Islet of Langerhans (tissue), 1 donor: ENCODE measurements at regions not wholly inside any gene's neighbourhood (a gene's known extent, or its start where the extent isn't known, plus 50 kb on each side); places are given as distances from the start of the nearest gene placed in this dataset.

Experiments
- FAIRE-seq: peaks from one replicate; lab custom pipeline; 2011; peaks lifted over from hg19 to GRCh38; lab: Jason Lieb, UNC

- FAIRE-seq = no peak
Measured at GRCh38 chr18:22625406-22625805, 207.7 kb upstream of the CTAGE1 start.

- no peak for FAIRE-seq
Measured at GRCh38 chr18:22626771-22627170, 209.1 kb upstream of the CTAGE1 start.

GRCh38 chr18:22627506-22627905 lies 209.8 kb upstream of the CTAGE1 start:
- FAIRE-seq = no peak

DNA sequence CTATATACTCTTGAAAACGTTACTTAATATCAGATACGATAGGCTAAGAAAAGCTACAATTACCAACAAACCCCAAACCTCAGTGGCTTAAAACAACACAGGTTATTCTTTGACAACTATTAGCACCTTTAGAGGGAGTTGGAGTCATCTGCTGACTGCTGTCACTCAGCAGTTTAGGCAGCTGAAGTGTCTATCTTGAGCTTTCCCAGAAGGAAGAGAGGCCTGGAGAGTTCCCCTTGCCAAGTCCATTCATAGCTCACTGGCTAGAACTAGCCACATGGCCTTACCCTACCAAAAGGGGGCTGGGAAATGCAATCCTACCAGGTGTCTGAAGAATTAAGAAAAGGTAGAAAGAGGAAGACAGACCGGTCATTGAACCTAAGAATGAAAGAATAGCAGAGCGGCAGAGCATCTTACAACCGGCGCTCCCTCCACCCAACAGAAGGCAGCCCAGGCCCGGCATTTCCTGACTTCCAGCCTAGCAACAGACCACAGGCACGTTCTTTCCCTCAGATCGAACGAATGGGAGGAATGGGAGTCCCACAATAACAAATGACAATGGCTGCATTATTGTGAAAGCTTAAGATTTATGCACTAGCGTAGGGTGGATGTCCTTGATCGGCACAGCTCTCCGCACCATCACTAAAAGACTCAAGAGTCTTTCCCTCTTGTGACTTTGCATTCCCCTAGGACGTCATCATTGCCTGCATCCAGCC lies 211.2 kb upstream of the CTAGE1 start:
- no peak for FAIRE-seq

GRCh38 chr18:22630980-22631379 lies 213.3 kb upstream of the CTAGE1 start:
- no peak for FAIRE-seq

DNA sequence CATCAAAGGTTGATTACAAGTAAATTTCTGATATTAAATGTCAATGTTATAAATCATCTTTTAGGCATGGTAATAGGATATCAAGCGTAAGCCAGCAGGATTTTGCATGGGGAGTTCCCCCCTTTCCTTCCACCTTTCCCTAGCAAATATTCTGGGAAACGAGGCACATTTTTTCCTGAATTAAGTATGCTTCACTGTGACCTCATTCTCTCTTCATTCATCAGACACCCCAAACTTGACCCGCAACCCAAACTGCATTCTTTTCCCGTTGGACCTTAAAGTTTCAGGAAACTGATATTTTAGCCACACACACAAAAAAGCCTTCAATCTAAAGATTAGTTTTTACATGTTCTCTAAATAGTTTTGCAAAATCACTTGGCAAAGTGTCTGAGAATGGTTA lies 214.5 kb upstream of the CTAGE1 start:
- no peak for FAIRE-seq

DNA sequence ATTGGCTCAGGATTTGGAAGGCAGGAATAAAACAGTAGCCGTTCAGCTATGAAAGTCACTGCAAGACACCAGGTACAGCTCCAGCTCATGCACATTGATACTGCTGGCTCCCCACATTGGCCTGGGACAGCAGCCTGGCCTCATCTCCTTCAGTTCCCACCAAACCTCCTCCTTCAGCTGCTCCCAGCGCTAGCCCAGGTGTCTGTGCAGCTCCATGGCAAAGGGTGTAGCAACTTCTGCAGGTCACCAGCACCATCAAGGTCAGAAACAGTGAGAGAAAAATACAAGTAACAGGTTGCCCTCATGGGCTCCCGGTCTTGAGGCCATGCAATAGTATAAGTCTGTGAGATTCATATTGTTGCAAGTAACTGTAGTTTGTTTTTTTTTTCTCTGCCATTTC lies 216.7 kb upstream of the CTAGE1 start:
- FAIRE-seq = no peak

DNA sequence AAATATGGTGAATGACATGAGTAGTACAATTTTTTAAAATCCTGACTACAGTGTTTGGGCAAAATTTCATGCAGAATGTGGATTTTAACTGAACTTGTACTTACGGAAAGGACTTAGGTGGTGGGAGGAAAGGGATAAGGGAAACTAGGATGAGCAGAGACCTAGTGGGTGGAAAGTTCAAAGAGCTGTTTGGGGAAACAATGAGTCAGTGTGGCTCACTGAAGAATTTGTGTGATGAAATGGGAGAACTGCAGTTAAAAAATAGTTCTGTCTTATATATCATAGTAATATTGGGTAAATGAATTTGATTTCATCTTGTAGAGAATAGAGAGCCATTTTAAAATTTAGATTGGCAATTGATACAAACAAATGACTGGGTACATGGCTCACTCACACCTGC lies 220.1 kb upstream of the CTAGE1 start:
- FAIRE-seq = no peak

GRCh38 chr18:22639026-22639463 lies 221.3 kb upstream of the CTAGE1 start:
- no peak for FAIRE-seq

DNA sequence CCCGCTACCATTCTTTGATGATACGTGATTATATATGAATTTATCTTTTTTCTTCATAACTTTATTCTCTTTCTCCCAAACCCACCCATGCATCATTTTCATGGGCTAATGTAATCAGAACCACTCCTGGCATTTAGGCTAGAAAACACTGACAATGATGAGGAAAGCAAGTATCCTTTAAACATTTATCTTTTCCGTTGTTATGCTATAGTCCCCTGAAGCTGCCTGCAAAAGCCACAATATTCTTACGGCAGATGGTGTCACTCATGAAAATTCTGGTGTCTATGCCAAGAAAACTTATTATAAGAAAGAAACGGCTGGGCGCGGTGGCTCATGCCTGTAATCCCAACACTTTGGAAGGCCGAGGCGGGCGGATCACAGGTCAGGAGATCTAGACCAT lies 221.8 kb upstream of the CTAGE1 start:
- no peak for FAIRE-seq

- FAIRE-seq = no peak
Measured at GRCh38 chr18:22640281-22640842, 222.6 kb upstream of the CTAGE1 start.

DNA sequence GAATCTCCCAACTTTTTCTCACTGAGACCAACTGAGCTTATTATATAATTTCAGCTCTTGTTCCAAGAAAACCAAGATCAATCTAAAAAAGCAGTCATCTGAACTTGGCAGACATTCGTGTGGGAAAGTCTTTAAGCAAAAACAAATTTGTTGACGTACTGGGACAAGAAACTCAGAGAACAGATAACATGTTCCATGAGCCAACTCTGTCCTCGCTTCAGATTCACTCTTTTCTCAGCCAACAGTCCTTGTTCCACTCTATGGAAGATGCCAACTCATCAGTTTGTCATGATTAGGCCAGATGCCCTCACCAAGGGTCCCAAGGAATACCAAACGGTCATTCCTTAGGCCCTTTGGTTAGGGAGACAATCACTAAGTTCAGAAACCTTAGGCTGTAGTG lies 224.2 kb upstream of the CTAGE1 start:
- FAIRE-seq = no peak

DNA sequence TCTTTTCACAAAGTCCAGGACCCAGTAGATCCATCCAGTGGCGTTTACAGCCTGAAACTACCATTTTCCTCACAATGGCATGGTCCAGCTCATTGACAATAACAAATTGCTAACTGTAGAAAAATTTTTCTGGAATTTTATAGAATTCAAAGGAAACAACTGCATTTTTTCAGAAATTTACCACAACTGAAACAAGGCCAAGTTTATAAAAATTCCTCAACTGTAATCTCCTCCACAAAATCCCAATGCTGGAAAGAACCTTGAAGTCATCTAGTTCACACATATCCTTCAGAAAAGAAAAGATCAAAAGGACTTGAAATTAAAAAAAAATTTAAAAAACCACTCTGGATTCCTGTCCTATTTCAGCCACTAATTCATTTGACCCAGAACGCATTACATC lies 226.0 kb upstream of the CTAGE1 start:
- FAIRE-seq = no peak

DNA sequence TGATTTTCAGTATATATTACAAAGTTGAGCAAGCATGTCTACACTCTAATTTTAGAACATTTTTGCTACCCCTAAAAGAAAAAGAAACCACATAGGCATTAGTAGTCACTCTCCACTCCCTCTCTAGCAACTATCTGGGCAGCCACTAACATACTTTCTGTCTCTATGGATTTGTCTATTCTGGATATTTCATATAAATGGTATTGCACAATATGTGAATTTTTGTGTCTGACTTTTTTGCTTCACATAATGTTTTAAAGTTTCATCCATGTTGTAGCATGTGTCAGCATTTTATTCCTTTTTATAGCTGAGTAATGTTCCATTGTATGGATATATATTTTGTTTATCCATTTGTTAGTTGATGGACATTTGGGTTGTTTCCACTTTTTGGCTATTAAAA lies 232.5 kb upstream of the CTAGE1 start:
- FAIRE-seq = no peak

DNA sequence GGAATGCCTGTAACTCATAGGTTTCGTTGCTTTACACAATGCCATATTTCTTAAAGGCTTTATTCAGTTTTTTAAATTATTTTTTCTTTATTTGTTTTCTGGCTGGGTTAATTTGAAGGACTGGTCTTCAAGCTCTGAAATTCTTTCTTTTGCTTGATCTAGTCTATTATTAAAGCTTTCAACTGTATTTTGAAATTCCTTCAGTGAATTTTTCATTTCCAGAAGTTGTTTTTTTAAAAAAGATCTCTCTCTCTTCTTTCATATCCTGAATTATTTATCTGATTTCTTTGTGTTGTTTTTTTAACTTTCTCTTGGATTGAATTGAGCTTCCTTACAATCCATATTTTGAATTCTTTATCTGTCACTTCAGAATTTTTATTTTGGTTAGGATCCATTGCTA lies 239.9 kb upstream of the CTAGE1 start:
- no peak for FAIRE-seq

- FAIRE-seq = no peak
Measured at GRCh38 chr18:22658318-22658717, 240.6 kb upstream of the CTAGE1 start.

- FAIRE-seq = no peak
Measured at GRCh38 chr18:22663378-22663777, 245.7 kb upstream of the CTAGE1 start.

- no peak for FAIRE-seq
Measured at GRCh38 chr18:22666411-22666940, 248.8 kb upstream of the CTAGE1 start.

- no peak for FAIRE-seq
Measured at GRCh38 chr18:22667156-22667555, 249.4 kb upstream of the CTAGE1 start.

- no peak for FAIRE-seq
Measured at GRCh38 chr18:22667616-22668422, 250.1 kb upstream of the CTAGE1 start.

DNA sequence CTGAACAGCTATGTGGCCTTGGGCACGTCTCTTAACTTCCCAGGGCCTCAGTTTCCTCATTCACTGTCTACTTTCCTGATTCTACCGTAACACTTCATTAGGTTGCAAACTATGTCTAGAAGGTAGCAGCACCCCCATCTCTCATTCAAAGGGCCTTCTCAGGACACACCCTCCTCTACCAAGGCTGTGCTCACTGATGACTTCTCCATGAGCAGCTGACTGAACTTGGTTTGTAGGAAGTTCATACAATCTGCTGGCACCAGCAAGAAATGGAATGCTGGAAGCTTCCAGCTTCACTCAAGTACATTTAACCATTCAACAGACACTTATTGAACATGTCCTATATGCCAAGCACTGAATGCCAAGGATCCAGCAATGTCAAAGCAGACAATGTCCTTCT lies 250.8 kb upstream of the CTAGE1 start:
- no peak for FAIRE-seq

DNA sequence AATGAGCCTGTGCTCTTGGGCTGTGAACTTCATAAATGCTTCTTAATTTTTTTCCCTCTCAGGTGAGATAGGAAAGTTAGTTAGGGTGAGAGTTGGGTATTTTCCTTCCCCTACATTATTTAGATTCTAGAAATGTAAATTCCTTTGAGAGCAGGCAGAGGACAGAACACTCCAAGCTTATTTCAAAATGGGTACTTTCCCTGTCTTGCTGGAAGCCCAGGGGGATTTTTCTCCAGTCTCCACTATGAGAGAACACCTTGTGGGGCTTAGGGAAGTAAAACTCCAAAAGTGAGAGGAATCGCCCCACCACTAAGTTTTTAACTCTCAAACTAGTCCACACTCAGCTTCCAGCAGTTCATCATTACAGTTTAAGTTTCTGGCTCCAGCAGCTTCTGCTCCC lies 253.2 kb upstream of the CTAGE1 start:
- no peak for FAIRE-seq

GRCh38 chr18:22673182-22673862 lies 255.6 kb upstream of the CTAGE1 start:
- FAIRE-seq = no peak
